ENCODE measurements at regions not wholly inside any gene's neighbourhood (a gene's known extent, or its start where the extent isn't known, plus 50 kb on each side); places are given as distances from the start of the nearest gene placed in this dataset.

DNA sequence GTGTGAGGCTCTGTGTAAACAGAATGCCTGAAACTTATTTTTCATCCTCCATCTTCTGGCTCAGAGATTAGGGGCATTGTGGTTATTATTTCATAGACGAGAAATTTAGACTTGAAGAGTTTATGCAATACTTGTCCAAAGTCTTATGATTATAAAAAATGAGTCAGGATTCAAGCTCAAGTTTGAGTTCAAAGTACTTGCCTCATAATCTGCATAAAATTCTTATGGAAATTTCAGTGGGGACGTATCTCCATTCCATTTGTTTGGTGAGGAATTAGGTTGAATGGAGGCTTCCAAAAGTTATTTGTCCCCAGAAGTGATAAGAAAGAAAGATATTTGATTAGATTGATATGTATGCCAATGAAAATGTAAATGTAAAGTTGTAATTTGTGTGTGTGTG lies 93.7 kb upstream of the CLVS2 start:
- H4K20me1 ChIP-seq (ENCODE audit: insufficient read depth): no peaks in the 10 kb centered on the region
- H3K4me2 ChIP-seq: no peak overlapping the region
- DNase-seq: no peak
- H3K4me3 ChIP-seq (ENCODE audit: low read depth in 2 of 2, low read length in 1 of 2): no peak overlapping the region
- no peak overlapping the region for H3K9ac ChIP-seq
- no peaks in the 10 kb centered on the region for H3K9me3 ChIP-seq
- no peaks in the 10 kb centered on the region for H3K9me2 ChIP-seq
- H2AFZ ChIP-seq (ENCODE audit: low read depth): no peak overlapping the region
- H3F3A ChIP-seq (replicated peaks; ENCODE audit: insufficient read depth): no peaks in the 10 kb centered on the region
- POLR2A ChIA-PET: no interaction called here
- H3K79me2 ChIP-seq (ENCODE audit: insufficient read depth): no peaks in the 10 kb centered on the region
- H3K4me1 ChIP-seq (ENCODE audit: control insufficient read depth in 1 of 2, insufficient read depth in 2 of 2, low read depth in 1 of 2, low read length in 1 of 2): no peaks in the 10 kb centered on the region
- 7% methylated on average over 2 of the region's 2 CpGs for WGBS (ENCODE audit: low lambda C conversion rate)
- CTCF ChIA-PET: no interaction called here
- no peaks in the 10 kb centered on the region for H3K36me3 ChIP-seq (replicated peaks in 1 of 2; ENCODE audit: control insufficient read depth in 1 of 2, insufficient read depth in 2 of 2, low read length in 1 of 2)
- no peaks in the 10 kb centered on the region for H3K27me3 ChIP-seq (ENCODE audit: insufficient read depth)
- H3K27ac ChIP-seq (ENCODE audit: low read depth in 2 of 2, low read length in 1 of 2): no peak overlapping the region
- TF ChIP-seq NFIC (IDR thresholded peaks at IDR 0.05; ENCODE audit: borderline replicate concordance) (no peak), FOSL2 (IDR thresholded peaks at IDR 0.05; ENCODE audit: borderline replicate concordance, low read depth) (no peak), NRF1 (IDR thresholded peaks at IDR 0.05; ENCODE audit: low read depth, low read length) (no peak), TCF12 (IDR thresholded peaks at IDR 0.05) (no peak), YY1 (IDR thresholded peaks at IDR 0.05; ENCODE audit: low read depth) (no peak), RFX5 (IDR thresholded peaks at IDR 0.05; ENCODE audit: low read length) (no peak), POLR2AphosphoS5 (IDR thresholded peaks at IDR 0.05; ENCODE audit: low read depth, low read length) (no peak), SMC3 (IDR thresholded peaks at IDR 0.05; ENCODE audit: low read depth, low read length) (no peak), EP300 (IDR thresholded peaks at IDR 0.05; ENCODE audit: borderline replicate concordance in 1 of 2, low read depth in 1 of 2, low read length in 1 of 2) (no peak), TEAD4 (IDR thresholded peaks at IDR 0.05; ENCODE audit: borderline replicate concordance, insufficient read depth) (no peak), MXI1 (IDR thresholded peaks at IDR 0.05; ENCODE audit: low read depth, low read length) (no peak), ELF1 (IDR thresholded peaks at IDR 0.05) (no peak)
- TF ChIP-seq, protein P1, sequence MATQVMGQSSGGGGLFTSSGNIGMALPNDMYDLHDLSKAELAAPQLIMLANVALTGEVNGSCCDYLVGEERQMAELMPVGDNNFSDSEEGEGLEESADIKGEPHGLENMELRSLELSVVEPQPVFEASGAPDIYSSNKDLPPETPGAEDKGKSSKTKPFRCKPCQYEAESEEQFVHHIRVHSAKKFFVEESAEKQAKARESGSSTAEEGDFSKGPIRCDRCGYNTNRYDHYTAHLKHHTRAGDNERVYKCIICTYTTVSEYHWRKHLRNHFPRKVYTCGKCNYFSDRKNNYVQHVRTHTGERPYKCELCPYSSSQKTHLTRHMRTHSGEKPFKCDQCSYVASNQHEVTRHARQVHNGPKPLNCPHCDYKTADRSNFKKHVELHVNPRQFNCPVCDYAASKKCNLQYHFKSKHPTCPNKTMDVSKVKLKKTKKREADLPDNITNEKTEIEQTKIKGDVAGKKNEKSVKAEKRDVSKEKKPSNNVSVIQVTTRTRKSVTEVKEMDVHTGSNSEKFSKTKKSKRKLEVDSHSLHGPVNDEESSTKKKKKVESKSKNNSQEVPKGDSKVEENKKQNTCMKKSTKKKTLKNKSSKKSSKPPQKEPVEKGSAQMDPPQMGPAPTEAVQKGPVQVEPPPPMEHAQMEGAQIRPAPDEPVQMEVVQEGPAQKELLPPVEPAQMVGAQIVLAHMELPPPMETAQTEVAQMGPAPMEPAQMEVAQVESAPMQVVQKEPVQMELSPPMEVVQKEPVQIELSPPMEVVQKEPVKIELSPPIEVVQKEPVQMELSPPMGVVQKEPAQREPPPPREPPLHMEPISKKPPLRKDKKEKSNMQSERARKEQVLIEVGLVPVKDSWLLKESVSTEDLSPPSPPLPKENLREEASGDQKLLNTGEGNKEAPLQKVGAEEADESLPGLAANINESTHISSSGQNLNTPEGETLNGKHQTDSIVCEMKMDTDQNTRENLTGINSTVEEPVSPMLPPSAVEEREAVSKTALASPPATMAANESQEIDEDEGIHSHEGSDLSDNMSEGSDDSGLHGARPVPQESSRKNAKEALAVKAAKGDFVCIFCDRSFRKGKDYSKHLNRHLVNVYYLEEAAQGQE (IDR thresholded peaks at IDR 0.05; ENCODE audit: low read depth, low read length): no peak
- TF ChIP-seq, protein P2, sequence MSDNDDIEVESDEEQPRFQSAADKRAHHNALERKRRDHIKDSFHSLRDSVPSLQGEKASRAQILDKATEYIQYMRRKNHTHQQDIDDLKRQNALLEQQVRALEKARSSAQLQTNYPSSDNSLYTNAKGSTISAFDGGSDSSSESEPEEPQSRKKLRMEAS (IDR thresholded peaks at IDR 0.05; ENCODE audit: low read depth): no peak

DNA sequence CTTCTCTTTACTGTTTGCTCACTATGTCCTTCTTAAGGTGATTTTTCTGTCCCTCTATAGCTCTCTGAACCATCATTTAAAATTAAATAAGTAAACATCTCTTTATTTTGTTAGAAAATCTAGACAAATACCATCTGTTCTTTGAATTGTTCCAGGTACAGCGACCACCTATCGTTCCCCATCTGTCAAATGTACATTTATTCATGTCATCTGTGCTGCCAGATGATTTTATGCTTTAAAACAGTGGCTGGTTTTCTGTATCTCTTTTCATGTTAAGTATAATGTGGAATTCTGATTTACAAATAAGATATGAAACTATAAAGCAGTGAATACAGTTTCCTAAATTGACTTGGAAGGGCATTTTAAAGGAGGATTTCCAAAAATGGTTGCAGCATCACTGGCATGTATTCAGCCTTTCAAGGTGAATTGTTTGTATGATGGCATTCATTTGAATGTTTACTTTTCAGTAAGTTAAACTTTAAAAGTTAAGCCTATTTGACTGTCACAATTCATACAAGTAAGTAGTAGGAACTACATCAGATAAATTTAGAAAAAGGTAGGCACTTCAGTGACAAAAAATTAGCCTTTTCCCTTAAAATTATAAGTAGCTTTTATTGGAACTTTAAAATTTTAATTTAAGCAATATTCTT lies 92.6 kb upstream of the CLVS2 start:
- POLR2A ChIA-PET: no interaction called here
- TF ChIP-seq NRF1 (IDR thresholded peaks at IDR 0.05; ENCODE audit: low read depth, low read length) (no peak), RFX5 (IDR thresholded peaks at IDR 0.05; ENCODE audit: low read length) (no peak), RAD21 (IDR thresholded peaks at IDR 0.05; ENCODE audit: low read length) (no peak), EP300 (IDR thresholded peaks at IDR 0.05; ENCODE audit: borderline replicate concordance in 1 of 2, low read depth in 1 of 2, low read length in 1 of 2) (no peak), RXRA (IDR thresholded peaks at IDR 0.05; ENCODE audit: borderline replicate concordance, low read depth) (no peak), FOXM1 (IDR thresholded peaks at IDR 0.05; ENCODE audit: low read depth) (no peak), YY1 (IDR thresholded peaks at IDR 0.05; ENCODE audit: low read depth) (no peak), TAF1 (IDR thresholded peaks at IDR 0.05; ENCODE audit: borderline replicate concordance, low read depth, low read length) (no peak), NFIC (IDR thresholded peaks at IDR 0.05; ENCODE audit: borderline replicate concordance) (no peak), FOSL2 (IDR thresholded peaks at IDR 0.05; ENCODE audit: borderline replicate concordance, low read depth) (no peak), POLR2AphosphoS5 (IDR thresholded peaks at IDR 0.05; ENCODE audit: low read depth, low read length) (no peak), SMC3 (IDR thresholded peaks at IDR 0.05; ENCODE audit: low read depth, low read length) (no peak), JUND (IDR thresholded peaks at IDR 0.05) (no peak), SIN3A (IDR thresholded peaks at IDR 0.05; ENCODE audit: borderline replicate concordance, low read depth, low read length) (no peak)
- TF ChIP-seq, protein P3, sequence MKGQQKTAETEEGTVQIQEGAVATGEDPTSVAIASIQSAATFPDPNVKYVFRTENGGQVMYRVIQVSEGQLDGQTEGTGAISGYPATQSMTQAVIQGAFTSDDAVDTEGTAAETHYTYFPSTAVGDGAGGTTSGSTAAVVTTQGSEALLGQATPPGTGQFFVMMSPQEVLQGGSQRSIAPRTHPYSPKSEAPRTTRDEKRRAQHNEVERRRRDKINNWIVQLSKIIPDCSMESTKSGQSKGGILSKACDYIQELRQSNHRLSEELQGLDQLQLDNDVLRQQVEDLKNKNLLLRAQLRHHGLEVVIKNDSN (IDR thresholded peaks at IDR 0.05; ENCODE audit: borderline replicate concordance, low read depth): no peak
- TF ChIP-seq, protein P2 (IDR thresholded peaks at IDR 0.05; ENCODE audit: low read depth): no peak
- CTCF ChIA-PET: interaction anchor here (0.7 to 1.0 kb wide), 2 partner anchors 34 to 338 kb away, joined by 3 read pairs; no protein-coding TSS in a partner anchor
- Histone ChIP-seq H2AFZ (ENCODE audit: low read depth) (no peak overlapping the region), H3K9ac (no peak overlapping the region), H3K4me3 (ENCODE audit: low read depth in 2 of 2, low read length in 1 of 2) (no peak overlapping the region), H3K9me3 (no peaks in the 10 kb centered on the region), H3K4me2 (no peak overlapping the region), H3K36me3 (replicated peaks in 1 of 2; ENCODE audit: control insufficient read depth in 1 of 2, insufficient read depth in 2 of 2, low read length in 1 of 2) (no peaks in the 10 kb centered on the region), H3K4me1 (ENCODE audit: control insufficient read depth in 1 of 2, insufficient read depth in 2 of 2, low read depth in 1 of 2, low read length in 1 of 2) (no peaks in the 10 kb centered on the region), H4K20me1 (ENCODE audit: insufficient read depth) (no peaks in the 10 kb centered on the region), H3K9me2 (no peaks in the 10 kb centered on the region), H3K79me2 (ENCODE audit: insufficient read depth) (no peaks in the 10 kb centered on the region), H3K27ac (ENCODE audit: low read depth in 2 of 2, low read length in 1 of 2) (no peak overlapping the region), H3K27me3 (ENCODE audit: insufficient read depth) (no peaks in the 10 kb centered on the region), H3F3A (replicated peaks; ENCODE audit: insufficient read depth) (no peaks in the 10 kb centered on the region)
- DNase-seq: no peak
- 0% methylated on average over 2 of the region's 2 CpGs for WGBS (ENCODE audit: low lambda C conversion rate)

All from SK-N-SH (cell line).